Fibroblast of lung (primary cell): ENCODE measurements at regions not wholly inside any gene's neighbourhood (a gene's known extent, or its start where the extent isn't known, plus 50 kb on each side); places are given as distances from the start of the nearest gene placed in this dataset.

Experiments used
- CTCF ChIP-seq, 2 donors: IDR thresholded peaks in 1 of 2; conservative IDR thresholded peaks in 1 of 2; 1 replicate in 1 of 2; 2 replicates in 1 of 2; pipeline ENCODE4 v1.5.1; 2011 to 2012; ENCODE audit warnings: low read length in 2 of 2, control low read depth in 1 of 2, inconsistent platforms in 1 of 2, low read depth in 1 of 2, mild to moderate bottlenecking in 1 of 2
- EZH2 ChIP-seq: IDR thresholded peaks from 2 replicates; pipeline ENCODE4 v1.5.1; 2012; ENCODE audit warnings: low read length, control low read depth, mild to moderate bottlenecking; ENCODE audit errors: missing control alignments

GRCh38 chr14:49463146-49463545 lies 123.0 kb downstream of the RPS29 start:
- TF ChIP-seq CTCF (conservative IDR thresholded peaks at IDR 0.05 in 1 of 2, IDR thresholded peaks at IDR 0.05 in 1 of 2; ENCODE audit: low read depth in 1 of 2, low read length in 2 of 2) (no peak), EZH2 (no peak)
